Hepatocyte (in vitro differentiated cells): ENCODE measurements at regions not wholly inside any gene's neighbourhood (a gene's known extent, or its start where the extent isn't known, plus 50 kb on each side); places are given as distances from the start of the nearest gene placed in this dataset.

Experiments used
- DNase-seq: peaks from one replicate; pipeline ENCODE4 v3.0.0-alpha.2; 2016; ENCODE audit warnings: low spot score
- H2AFZ ChIP-seq: fragments of 200-600 bp; sonication (generic); 2 replicates; pipeline ENCODE4 v1.6.0; 2016; ENCODE audit warnings: antibody characterized with exemption, mild to moderate bottlenecking
- H3K27ac ChIP-seq: fragments of 200-600 bp; sonication (generic); 2 replicates; pipeline ENCODE4 v1.5.1; 2016; ENCODE audit warnings: mild to moderate bottlenecking
- H3K27me3 ChIP-seq: fragments of 200-600 bp; sonication (generic); 2 replicates; pipeline ENCODE4 v1.6.1; 2016
- H3K36me3 ChIP-seq: fragments of 200-600 bp; sonication (generic); replicated peaks from 2 replicates; pipeline ENCODE4 v1.5.1; 2016; ENCODE audit warnings: low read depth; ENCODE audit not compliant: insufficient read depth
- H3K4me1 ChIP-seq: fragments of 200-600 bp; sonication (generic); 2 replicates; pipeline ENCODE4 v1.5.1; 2016; ENCODE audit warnings: mild to moderate bottlenecking, moderate library complexity; ENCODE audit not compliant: insufficient read depth
- H3K4me2 ChIP-seq: fragments of 200-600 bp; sonication (generic); 2 replicates; pipeline ENCODE4 v1.6.0; 2016
- H3K4me3 ChIP-seq: fragments of 200-600 bp; sonication (generic); 2 replicates; pipeline ENCODE4 v1.5.1; 2016; ENCODE audit warnings: mild to moderate bottlenecking
- H3K79me2 ChIP-seq: fragments of 200-600 bp; sonication (generic); 2 replicates; pipeline ENCODE4 v1.6.0; 2017; ENCODE audit warnings: mild to moderate bottlenecking
- H3K9me2 ChIP-seq: fragments of 200-600 bp; sonication (generic); replicated peaks from 2 replicates; pipeline ENCODE4 v1.6.0; 2017; ENCODE audit warnings: mild to moderate bottlenecking; ENCODE audit not compliant: insufficient read depth
- H3K9me3 ChIP-seq: fragments of 200-600 bp; sonication (generic); 2 replicates; pipeline ENCODE4 v1.5.1; 2016; ENCODE audit warnings: low read depth, mild to moderate bottlenecking
- H4K20me1 ChIP-seq: fragments of 200-600 bp; sonication (generic); 2 replicates; pipeline ENCODE4 v1.6.0; 2016; ENCODE audit warnings: mild to moderate bottlenecking; ENCODE audit not compliant: insufficient read depth, poor library complexity, severe bottlenecking
- EZH2 ChIP-seq: fragments of 200-600 bp; sonication (generic); IDR thresholded peaks from 2 replicates; pipeline ENCODE4 v1.6.1; 2016; ENCODE audit warnings: antibody characterized with exemption, mild to moderate bottlenecking, borderline replicate concordance
- EZH2phosphoT487 ChIP-seq: fragments of 200-600 bp; sonication (generic); IDR thresholded peaks from one replicate; pipeline ENCODE4 v1.6.1; 2018; ENCODE audit warnings: antibody characterized with exemption, mild to moderate bottlenecking, low read depth, moderate library complexity; ENCODE audit not compliant: unreplicated experiment, severe bottlenecking
- WGBS: methylation state at CpG from one replicate; pipeline ENCODE4 v1.1.6; 2016; ENCODE audit warnings: low lambda C conversion rate; ENCODE audit errors: missing lambda C conversion rate; 5-methylcytosine and 5-hydroxymethylcytosine counted together
- TF ChIP-seq, protein P1 (sequence below): fragments of 200-600 bp; sonication (generic); IDR thresholded peaks from 2 replicates; pipeline ENCODE4 v1.5.1; 2016; ENCODE audit warnings: antibody characterized with exemption, mild to moderate bottlenecking; ENCODE audit not compliant: poor library complexity

DNA sequence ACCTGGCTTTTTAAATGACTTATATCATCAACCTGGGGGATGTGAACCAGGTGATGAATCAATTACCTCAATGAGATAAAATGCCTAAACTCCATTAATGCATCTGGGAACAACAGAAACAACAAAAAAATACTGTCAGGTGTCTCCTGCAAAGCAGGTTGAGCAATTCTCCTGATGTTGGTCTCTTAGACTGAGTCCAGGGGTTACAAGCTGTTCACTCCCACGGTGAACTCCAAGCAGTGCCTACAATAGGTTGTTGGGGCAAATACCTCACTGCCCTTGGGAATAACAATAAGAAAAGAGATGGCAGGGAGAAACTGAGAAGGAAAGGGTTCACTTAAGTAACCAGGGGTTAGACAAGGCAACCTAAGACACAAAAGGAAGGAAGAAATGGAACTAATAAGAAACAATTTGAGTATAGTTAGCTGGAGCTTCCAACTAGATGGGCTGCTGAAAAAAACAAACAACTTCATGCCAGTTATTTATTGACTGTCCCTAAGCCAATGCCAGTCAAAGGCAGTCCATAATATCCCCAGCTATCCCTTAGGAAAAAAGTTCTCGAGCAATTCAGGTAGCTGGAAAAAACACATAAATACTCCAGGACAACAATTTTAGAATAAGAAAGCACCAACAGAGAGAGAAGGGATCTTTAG, 97.6 kb upstream of the MAGI3 start:
- peak; percentile 35 for DNase-seq
- no peaks in the 10 kb centered on the region for H3K9me2 ChIP-seq
- no peaks in the 10 kb centered on the region for H3K36me3 ChIP-seq
- H3K4me2 ChIP-seq = no peak overlapping the region
- no peak overlapping the region for H3K4me3 ChIP-seq
- peaks cover 8% of the 10 kb centered on the region for H3K4me1 ChIP-seq
- H3K27me3 ChIP-seq = no peaks in the 10 kb centered on the region
- TF ChIP-seq EZH2 = no peak
- no peak for TF ChIP-seq EZH2phosphoT487
- TF ChIP-seq, protein P1, sequence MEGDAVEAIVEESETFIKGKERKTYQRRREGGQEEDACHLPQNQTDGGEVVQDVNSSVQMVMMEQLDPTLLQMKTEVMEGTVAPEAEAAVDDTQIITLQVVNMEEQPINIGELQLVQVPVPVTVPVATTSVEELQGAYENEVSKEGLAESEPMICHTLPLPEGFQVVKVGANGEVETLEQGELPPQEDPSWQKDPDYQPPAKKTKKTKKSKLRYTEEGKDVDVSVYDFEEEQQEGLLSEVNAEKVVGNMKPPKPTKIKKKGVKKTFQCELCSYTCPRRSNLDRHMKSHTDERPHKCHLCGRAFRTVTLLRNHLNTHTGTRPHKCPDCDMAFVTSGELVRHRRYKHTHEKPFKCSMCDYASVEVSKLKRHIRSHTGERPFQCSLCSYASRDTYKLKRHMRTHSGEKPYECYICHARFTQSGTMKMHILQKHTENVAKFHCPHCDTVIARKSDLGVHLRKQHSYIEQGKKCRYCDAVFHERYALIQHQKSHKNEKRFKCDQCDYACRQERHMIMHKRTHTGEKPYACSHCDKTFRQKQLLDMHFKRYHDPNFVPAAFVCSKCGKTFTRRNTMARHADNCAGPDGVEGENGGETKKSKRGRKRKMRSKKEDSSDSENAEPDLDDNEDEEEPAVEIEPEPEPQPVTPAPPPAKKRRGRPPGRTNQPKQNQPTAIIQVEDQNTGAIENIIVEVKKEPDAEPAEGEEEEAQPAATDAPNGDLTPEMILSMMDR = no peak
- WGBS = 70% methylated on average over 2 of the region's 2 CpGs
- no peaks in the 10 kb centered on the region for H4K20me1 ChIP-seq
- H3K27ac ChIP-seq = peak overlapping the region; percentile 17
- H3K79me2 ChIP-seq = no peaks in the 10 kb centered on the region
- no peak overlapping the region for H2AFZ ChIP-seq
- H3K9me3 ChIP-seq = no peaks in the 10 kb centered on the region

DNA sequence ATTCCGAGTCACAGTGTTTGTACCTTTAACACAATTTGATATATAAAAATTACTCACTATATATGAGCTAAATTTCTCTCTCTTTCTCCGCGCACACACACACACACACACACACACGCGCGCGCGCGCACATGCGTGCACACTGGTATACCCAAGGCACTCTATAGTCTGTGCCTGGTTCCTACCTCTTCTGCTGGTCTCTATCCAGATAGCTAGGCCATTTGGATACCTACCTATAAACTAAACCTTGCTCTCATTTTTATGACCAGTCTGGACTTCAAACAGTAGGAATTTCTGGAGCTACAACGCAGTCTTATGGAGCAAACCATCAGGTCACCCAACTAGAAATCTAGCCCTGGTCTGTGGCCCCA, 97.1 kb upstream of the MAGI3 start:
- H3K9me2 ChIP-seq = no peaks in the 10 kb centered on the region
- H3K27ac ChIP-seq = no peak overlapping the region
- H2AFZ ChIP-seq = no peak overlapping the region
- WGBS = 96% methylated on average over 11 of the region's 11 CpGs
- H3K9me3 ChIP-seq = no peaks in the 10 kb centered on the region
- no peaks in the 10 kb centered on the region for H3K27me3 ChIP-seq
- H3K4me2 ChIP-seq = no peak overlapping the region
- no peaks in the 10 kb centered on the region for H4K20me1 ChIP-seq
- no peaks in the 10 kb centered on the region for H3K79me2 ChIP-seq
- no peak overlapping the region for H3K4me3 ChIP-seq
- TF ChIP-seq EZH2phosphoT487 = no peak
- TF ChIP-seq EZH2 = no peak
- TF ChIP-seq, protein P1 = no peak
- no peaks in the 10 kb centered on the region for H3K36me3 ChIP-seq
- DNase-seq = no peak
- peaks cover 8% of the 10 kb centered on the region for H3K4me1 ChIP-seq

DNA sequence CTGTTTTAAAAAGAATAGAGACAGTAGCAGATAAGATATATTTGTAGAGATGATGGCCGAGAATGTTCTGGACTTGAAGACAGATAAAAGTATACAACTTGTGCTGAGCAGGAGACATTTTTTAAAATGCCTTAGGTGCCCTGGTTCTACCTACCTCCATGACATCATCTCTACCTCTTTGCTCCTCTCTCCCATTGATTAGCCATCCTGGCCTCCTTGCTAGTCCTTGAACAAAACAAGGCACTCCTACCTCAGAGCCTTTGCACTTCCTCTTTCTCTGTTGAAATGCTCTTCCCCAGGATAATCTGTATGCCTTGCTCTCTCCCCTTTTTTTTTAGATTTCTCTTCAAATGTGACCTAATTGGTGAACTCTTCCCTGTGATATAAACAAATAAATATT, 92.6 kb upstream of the MAGI3 start:
- WGBS = 81% methylated on average over 1 of the region's 1 CpG
- no peaks in the 10 kb centered on the region for H3K9me3 ChIP-seq

More for the DNA sequence above, 92.6 kb upstream of the MAGI3 start:
- Histone ChIP-seq H2AFZ (no peak overlapping the region), H3K36me3 (no peaks in the 10 kb centered on the region), H3K27me3 (no peaks in the 10 kb centered on the region), H3K9me2 (no peaks in the 10 kb centered on the region), H3K4me3 (no peak overlapping the region), H3K4me2 (no peak overlapping the region), H3K79me2 (no peaks in the 10 kb centered on the region), H3K27ac (no peak overlapping the region), H4K20me1 (no peaks in the 10 kb centered on the region), H3K4me1 (no peaks in the 10 kb centered on the region)
- DNase-seq = no peak
- no peak for TF ChIP-seq EZH2
- TF ChIP-seq, protein P1 = no peak
- no peak for TF ChIP-seq EZH2phosphoT487
